ENCODE measurements at regions not wholly inside any gene's neighbourhood (a gene's known extent, or its start where the extent isn't known, plus 50 kb on each side); places are given as distances from the start of the nearest gene placed in this dataset.
"Not testable (repeated sequence)": the region's sequence is repeated elsewhere in the genome, so short reads cannot be mapped to it uniquely, and the experiment has no call there.

DNA sequence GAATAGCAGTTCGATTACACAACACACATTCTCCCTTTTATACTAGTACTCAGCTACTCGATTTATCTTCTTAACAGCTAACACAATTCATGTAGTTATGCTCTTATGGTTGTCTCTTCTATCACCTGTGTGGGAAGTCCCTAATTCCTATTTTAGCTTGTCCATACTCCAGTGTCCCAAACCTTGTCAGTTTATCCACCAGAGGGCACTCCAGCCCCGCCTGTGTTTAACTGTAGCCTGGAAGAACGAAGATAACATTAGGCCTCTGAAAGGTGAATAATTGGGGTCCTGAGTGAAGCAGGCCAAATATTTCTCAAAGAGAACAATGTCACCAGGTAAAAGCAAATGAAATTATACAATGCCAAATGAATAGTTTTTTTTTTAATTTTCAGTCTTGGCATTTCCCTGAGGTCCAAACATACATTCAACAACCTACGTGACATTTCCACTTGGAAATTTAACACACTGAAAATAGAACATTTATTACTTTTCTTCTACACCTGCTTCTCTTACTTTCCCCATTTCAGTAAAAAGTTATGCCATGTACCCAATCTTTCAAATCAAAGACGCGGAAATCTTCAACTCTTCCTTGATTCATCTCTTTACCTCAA, 560.7 kb downstream of the HTR1A start:
- H3K4me3 ChIP-seq (ENCODE audit: low read length) = no peak overlapping the region
- TF ChIP-seq, protein P1, sequence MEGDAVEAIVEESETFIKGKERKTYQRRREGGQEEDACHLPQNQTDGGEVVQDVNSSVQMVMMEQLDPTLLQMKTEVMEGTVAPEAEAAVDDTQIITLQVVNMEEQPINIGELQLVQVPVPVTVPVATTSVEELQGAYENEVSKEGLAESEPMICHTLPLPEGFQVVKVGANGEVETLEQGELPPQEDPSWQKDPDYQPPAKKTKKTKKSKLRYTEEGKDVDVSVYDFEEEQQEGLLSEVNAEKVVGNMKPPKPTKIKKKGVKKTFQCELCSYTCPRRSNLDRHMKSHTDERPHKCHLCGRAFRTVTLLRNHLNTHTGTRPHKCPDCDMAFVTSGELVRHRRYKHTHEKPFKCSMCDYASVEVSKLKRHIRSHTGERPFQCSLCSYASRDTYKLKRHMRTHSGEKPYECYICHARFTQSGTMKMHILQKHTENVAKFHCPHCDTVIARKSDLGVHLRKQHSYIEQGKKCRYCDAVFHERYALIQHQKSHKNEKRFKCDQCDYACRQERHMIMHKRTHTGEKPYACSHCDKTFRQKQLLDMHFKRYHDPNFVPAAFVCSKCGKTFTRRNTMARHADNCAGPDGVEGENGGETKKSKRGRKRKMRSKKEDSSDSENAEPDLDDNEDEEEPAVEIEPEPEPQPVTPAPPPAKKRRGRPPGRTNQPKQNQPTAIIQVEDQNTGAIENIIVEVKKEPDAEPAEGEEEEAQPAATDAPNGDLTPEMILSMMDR (conservative IDR thresholded peaks at IDR 0.05; ENCODE audit: low read depth, low read length) = peak; percentile 89
- DNase-seq (ENCODE audit: low read depth) = peak; percentile 8

DNA sequence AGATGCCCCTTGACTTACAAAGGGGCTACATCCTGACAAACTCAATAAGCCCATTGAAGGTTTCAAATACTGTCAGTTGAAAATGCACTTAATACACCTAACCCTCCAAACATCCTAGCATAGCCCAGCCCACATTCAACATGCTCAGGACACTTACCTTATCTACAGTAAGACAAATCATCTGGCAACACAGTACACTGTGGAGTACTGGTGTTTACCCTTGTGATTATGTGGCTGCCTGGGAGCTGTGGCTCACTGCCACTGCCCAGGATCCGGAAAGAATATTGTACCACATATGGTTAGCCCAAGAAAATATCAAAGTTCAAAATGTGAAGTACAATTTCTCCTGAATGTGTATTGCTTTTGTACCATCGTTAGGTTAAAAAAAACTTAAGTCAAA, 562.2 kb downstream of the HTR1A start:
- no peak overlapping the region for H3K4me3 ChIP-seq (ENCODE audit: low read length)
- TF ChIP-seq, protein P1 (conservative IDR thresholded peaks at IDR 0.05; ENCODE audit: low read depth, low read length) = no peak
- no peak for DNase-seq (ENCODE audit: low read depth)

DNA sequence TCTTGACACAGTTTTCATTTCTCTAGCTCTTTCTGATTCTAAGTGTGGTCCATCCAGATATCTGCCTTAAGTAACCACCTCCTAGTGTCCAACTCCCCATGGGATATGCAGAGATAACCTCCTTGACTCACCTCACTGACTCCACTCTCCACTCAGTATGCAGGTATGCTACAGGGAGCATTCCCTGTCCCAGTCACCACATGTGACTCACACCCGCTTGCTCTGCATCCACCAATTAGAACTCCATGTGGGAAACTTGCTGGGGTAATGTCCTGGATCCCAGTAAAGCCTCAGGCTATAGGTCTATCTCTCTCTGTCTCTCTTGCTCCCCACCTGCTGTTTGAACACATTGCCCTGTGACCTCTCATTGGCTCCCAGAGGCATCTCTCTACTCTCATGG, 563.9 kb downstream of the HTR1A start:
- no peak for DNase-seq (ENCODE audit: low read depth)
- H3K4me3 ChIP-seq (ENCODE audit: low read length) = no peak overlapping the region
- TF ChIP-seq, protein P1 (conservative IDR thresholded peaks at IDR 0.05; ENCODE audit: low read depth, low read length) = no peak

DNA sequence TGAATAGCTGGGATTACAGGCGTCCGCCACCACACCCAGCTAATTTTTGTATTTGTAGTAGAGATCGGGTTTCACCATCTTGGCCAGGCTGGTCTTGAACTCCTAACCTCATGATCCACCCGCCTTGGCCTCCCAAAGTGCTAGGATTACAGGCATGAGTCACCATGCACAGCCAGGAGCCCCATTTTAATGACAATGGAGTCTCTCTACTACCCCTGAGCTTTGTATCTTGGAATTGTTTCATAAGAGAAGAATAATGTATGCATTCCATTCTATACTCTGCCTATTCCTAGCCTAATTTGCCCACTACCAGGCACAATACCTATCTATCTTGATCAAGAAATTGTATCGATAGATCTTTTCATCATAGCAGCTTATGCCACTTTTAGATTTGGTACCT, 574.1 kb downstream of the HTR1A start:
- DNase-seq (ENCODE audit: low read depth); H3K4me3 ChIP-seq (ENCODE audit: low read length): not testable (repeated sequence)

DNA sequence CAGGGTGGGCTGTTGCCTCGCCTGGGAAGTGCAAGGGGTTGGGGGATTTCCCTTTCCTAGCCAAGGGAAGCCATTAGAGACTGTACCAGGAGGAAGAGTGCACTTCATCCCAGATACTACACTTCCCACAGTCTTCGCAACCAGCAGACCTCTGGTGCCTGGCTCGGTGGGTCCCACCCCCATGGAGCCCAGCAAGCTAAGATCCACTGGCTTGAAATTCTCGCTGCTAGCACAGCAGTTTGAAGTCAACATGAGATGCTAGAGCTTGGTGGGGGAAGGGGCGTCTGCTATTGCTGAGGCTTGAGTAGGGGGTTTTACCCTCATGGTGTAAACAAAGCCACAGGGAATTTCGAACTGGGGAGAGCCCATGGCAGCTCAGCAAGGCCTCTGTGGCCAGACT, 586.4 kb downstream of the HTR1A start:
- TF ChIP-seq, protein P1 (conservative IDR thresholded peaks at IDR 0.05; ENCODE audit: low read depth, low read length) = no peak
- DNase-seq (ENCODE audit: low read depth) = no peak
- no peak overlapping the region for H3K4me3 ChIP-seq (ENCODE audit: low read length)

DNA sequence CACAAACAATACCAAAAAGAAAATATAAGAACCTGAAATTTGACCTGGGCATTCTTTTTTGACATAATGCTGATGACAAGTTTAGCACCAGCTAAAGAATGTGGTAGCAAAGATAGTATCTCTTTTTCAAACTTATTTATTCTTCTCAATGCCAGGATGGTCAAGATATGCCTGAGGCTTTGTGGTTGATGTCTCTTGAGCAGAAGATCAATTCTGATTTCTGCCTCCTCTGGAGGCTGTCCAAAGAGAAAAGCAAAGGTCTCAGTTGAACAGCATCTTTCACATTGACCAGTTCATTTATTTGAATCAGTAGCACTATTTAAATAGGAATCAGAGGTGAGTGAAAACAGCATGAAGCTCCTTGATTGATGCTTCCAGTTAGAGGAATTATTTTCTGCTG, 588.2 kb downstream of the HTR1A start:
- no peak overlapping the region for H3K4me3 ChIP-seq (ENCODE audit: low read length)
- TF ChIP-seq, protein P1 (conservative IDR thresholded peaks at IDR 0.05; ENCODE audit: low read depth, low read length) = no peak
- DNase-seq (ENCODE audit: low read depth) = no peak

DNA sequence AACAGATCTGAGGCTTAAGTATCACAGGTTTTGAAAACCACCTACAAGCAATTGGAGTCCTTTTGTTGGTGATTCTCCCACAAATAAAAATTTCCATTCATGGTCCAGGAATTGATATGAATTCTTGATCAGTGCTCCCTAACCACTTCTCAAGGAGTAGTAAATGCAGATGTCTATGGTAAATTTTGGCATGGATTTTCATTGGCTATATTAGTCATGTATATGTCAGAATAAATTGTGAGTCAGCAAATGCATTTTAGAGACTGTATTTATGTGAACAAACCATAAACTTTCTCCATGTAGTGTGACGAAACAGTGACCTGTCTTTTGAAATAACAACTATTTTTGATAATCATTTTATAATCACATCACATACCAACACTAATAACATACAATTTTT, 611.1 kb downstream of the HTR1A start:
- TF ChIP-seq, protein P1 (conservative IDR thresholded peaks at IDR 0.05; ENCODE audit: low read depth, low read length) = no peak
- no peak for DNase-seq (ENCODE audit: low read depth)
- H3K4me3 ChIP-seq (ENCODE audit: low read length) = no peak overlapping the region

DNA sequence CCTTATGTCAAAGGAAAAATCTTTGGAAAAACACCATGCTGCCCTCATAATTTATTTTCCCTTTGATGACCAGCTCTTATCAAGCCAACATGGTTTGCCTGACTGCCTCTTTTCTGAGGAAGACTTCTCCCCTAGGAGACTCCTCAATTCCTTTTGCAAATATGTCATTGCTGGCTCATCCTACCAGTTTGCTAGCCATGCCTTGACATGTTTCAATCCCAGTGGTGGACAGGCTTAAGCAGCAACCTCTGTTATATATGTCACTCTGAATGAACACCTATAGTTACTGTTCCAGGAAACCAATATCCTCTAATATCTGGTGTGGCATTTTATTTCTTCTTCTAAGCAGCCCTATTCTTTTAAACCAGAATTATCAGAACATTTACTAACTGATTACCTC, 615.8 kb downstream of the HTR1A start:
- H3K4me3 ChIP-seq (ENCODE audit: low read length) = no peak overlapping the region
- no peak for DNase-seq (ENCODE audit: low read depth)
- TF ChIP-seq, protein P1 (conservative IDR thresholded peaks at IDR 0.05; ENCODE audit: low read depth, low read length) = no peak
